WTC11 (cell line): ENCODE measurements at regions not wholly inside any gene's neighbourhood (a gene's known extent, or its start where the extent isn't known, plus 50 kb on each side); places are given as distances from the start of the nearest gene placed in this dataset.

Source experiments
- ATAC-seq: fragments of 200-7000 bp; cut with Tn5 transposase; 2 replicates; pipeline ENCODE4 v1.10.0; 2021; ENCODE audit warnings: mild to moderate bottlenecking, moderate library complexity
- CTCF ChIA-PET: fragments of 300-600 bp; sonication (Branson Sonifier 250); formaldehyde crosslinking; loops from one replicate; lab custom pipeline; 2021; ENCODE audit warnings: antibody characterized with exemption; lab: Charles Lee
- POLR2A ChIA-PET: fragments of 350-600 bp; sonication (Branson Sonifier 250); formaldehyde crosslinking; loops from one replicate; lab custom pipeline; 2021; ENCODE audit warnings: antibody characterized with exemption; lab: Charles Lee
- DNase-seq: peaks from one replicate; pipeline ENCODE4 v3.0.0; 2021; ENCODE audit warnings: low spot score
- H3K27ac Mint-ChIP-seq: 2 replicates; pipeline ENCODE4 v1.8.0; 2021; ENCODE audit warnings: mixed read lengths
- H3K27me3 Mint-ChIP-seq: 2 replicates; pipeline ENCODE4 v1.8.0; 2021; ENCODE audit warnings: low read depth, mild to moderate bottlenecking, moderate library complexity, mixed read lengths
- H3K36me3 Mint-ChIP-seq: 2 replicates; pipeline ENCODE4 v1.8.0; 2021; ENCODE audit warnings: mixed read lengths
- H3K4me1 Mint-ChIP-seq: 2 replicates; pipeline ENCODE4 v1.8.0; 2022; ENCODE audit warnings: mixed read lengths
- H3K4me3 Mint-ChIP-seq: 2 replicates; pipeline ENCODE4 v1.8.0; 2021; ENCODE audit warnings: mild to moderate bottlenecking, moderate library complexity, mixed read lengths
- H3K9me3 Mint-ChIP-seq: 2 replicates; pipeline ENCODE4 v1.8.0; 2021; ENCODE audit warnings: mixed read lengths
- CREB1 ChIP-seq: sonication (generic); formaldehyde crosslinking; IDR thresholded peaks from 2 replicates; pipeline ENCODE4 v1.8.0; 2023; ENCODE audit warnings: mild to moderate bottlenecking, missing genetic modification reagents
- ETV6 ChIP-seq: sonication (generic); formaldehyde crosslinking; IDR thresholded peaks from 2 replicates; pipeline ENCODE4 v1.8.1; 2022; ENCODE audit warnings: mild to moderate bottlenecking, missing genetic modification reagents
- FOXK1 ChIP-seq: sonication (generic); formaldehyde crosslinking; IDR thresholded peaks from 2 replicates; pipeline ENCODE4 v1.8.0; 2022; ENCODE audit warnings: mild to moderate bottlenecking, moderate library complexity, missing genetic modification reagents
- FOXP1 ChIP-seq: sonication (generic); formaldehyde crosslinking; IDR thresholded peaks from 2 replicates; pipeline ENCODE4 v1.8.0; 2022; ENCODE audit warnings: missing genetic modification reagents, mild to moderate bottlenecking, moderate library complexity, borderline replicate concordance
- GABPB1 ChIP-seq: sonication (generic); formaldehyde crosslinking; IDR thresholded peaks from 2 replicates; pipeline ENCODE4 v1.8.1; 2023; ENCODE audit warnings: mild to moderate bottlenecking, missing genetic modification reagents
- NR1H2 ChIP-seq: sonication (generic); formaldehyde crosslinking; IDR thresholded peaks from 2 replicates; pipeline ENCODE4 v1.9.0; 2021; ENCODE audit warnings: mild to moderate bottlenecking, moderate library complexity, missing genetic modification reagents
- SP1 ChIP-seq: sonication (generic); formaldehyde crosslinking; conservative IDR thresholded peaks from 2 replicates; pipeline ENCODE4 v1.8.1; 2022; ENCODE audit warnings: missing genetic modification reagents
- ZBTB21 ChIP-seq: sonication (generic); formaldehyde crosslinking; IDR thresholded peaks from 2 replicates; pipeline ENCODE4 v1.8.1; 2023; ENCODE audit warnings: mild to moderate bottlenecking, missing genetic modification reagents, borderline replicate concordance
- ZNF121 ChIP-seq: sonication (generic); formaldehyde crosslinking; IDR thresholded peaks from 2 replicates; pipeline ENCODE4 v1.8.0; 2023; ENCODE audit warnings: missing genetic modification reagents
- TF ChIP-seq, protein P1 (sequence below): fragments of 250-450 bp; sonication (Bioruptor Pico); IDR thresholded peaks from 2 replicates; pipeline ENCODE4 v1.9.0; 2021; ENCODE audit warnings: mild to moderate bottlenecking, borderline replicate concordance
- TF ChIP-seq, protein P2 (sequence below): sonication (generic); formaldehyde crosslinking; IDR thresholded peaks from 2 replicates; pipeline ENCODE4 v1.8.1; 2022; ENCODE audit warnings: low read depth, missing genetic modification reagents, borderline replicate concordance
- TF ChIP-seq, protein P3 (sequence below): sonication (generic); formaldehyde crosslinking; IDR thresholded peaks from 2 replicates; pipeline ENCODE4 v1.8.1; 2023; ENCODE audit warnings: mild to moderate bottlenecking, missing genetic modification reagents, moderate library complexity
- TF ChIP-seq, protein P4 (sequence below): sonication (generic); formaldehyde crosslinking; IDR thresholded peaks from 2 replicates; pipeline ENCODE4 v1.8.1; 2023; ENCODE audit warnings: mild to moderate bottlenecking, missing genetic modification reagents
- TF ChIP-seq, protein P5 (sequence below): sonication (generic); formaldehyde crosslinking; IDR thresholded peaks from 2 replicates; pipeline ENCODE4 v1.8.0; 2023; ENCODE audit warnings: mild to moderate bottlenecking, missing genetic modification reagents
- TF ChIP-seq, protein P6 (sequence below): sonication (generic); formaldehyde crosslinking; IDR thresholded peaks from 2 replicates; pipeline ENCODE4 v1.8.1; 2022; ENCODE audit warnings: mild to moderate bottlenecking, moderate library complexity, missing genetic modification reagents
- TF ChIP-seq, protein P7 (sequence below): sonication (generic); formaldehyde crosslinking; IDR thresholded peaks from 2 replicates; pipeline ENCODE4 v1.8.0; 2022; ENCODE audit warnings: missing genetic modification reagents

DNA sequence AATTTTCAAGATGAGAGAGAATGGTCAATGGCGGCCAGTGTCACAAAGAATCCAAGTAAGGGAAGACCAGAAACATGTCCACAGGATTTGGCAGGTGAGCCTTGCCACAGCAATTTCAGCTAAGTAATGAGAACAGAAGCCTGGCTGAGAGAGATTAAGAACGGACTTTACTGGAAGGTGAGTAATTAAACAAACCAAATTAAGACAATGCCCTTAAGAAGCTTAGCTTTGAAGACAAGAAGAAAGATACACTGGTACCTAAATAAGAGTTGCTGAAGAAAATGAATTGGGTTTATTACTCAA is 145.4 kb upstream of the PLEKHG7 start:
- TF ChIP-seq ZBTB21 (no peak), NR1H2 (CRISPR knock-in tag) (no peak), CREB1 (no peak), ETV6 (no peak), GABPB1 (CRISPR knock-in tag) (no peak), ZNF121 (CRISPR knock-in tag) (no peak)
- TF ChIP-seq, protein P1, sequence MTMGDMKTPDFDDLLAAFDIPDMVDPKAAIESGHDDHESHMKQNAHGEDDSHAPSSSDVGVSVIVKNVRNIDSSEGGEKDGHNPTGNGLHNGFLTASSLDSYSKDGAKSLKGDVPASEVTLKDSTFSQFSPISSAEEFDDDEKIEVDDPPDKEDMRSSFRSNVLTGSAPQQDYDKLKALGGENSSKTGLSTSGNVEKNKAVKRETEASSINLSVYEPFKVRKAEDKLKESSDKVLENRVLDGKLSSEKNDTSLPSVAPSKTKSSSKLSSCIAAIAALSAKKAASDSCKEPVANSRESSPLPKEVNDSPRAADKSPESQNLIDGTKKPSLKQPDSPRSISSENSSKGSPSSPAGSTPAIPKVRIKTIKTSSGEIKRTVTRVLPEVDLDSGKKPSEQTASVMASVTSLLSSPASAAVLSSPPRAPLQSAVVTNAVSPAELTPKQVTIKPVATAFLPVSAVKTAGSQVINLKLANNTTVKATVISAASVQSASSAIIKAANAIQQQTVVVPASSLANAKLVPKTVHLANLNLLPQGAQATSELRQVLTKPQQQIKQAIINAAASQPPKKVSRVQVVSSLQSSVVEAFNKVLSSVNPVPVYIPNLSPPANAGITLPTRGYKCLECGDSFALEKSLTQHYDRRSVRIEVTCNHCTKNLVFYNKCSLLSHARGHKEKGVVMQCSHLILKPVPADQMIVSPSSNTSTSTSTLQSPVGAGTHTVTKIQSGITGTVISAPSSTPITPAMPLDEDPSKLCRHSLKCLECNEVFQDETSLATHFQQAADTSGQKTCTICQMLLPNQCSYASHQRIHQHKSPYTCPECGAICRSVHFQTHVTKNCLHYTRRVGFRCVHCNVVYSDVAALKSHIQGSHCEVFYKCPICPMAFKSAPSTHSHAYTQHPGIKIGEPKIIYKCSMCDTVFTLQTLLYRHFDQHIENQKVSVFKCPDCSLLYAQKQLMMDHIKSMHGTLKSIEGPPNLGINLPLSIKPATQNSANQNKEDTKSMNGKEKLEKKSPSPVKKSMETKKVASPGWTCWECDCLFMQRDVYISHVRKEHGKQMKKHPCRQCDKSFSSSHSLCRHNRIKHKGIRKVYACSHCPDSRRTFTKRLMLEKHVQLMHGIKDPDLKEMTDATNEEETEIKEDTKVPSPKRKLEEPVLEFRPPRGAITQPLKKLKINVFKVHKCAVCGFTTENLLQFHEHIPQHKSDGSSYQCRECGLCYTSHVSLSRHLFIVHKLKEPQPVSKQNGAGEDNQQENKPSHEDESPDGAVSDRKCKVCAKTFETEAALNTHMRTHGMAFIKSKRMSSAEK (CRISPR knock-in tag), result no peak
- TF ChIP-seq, protein P2, sequence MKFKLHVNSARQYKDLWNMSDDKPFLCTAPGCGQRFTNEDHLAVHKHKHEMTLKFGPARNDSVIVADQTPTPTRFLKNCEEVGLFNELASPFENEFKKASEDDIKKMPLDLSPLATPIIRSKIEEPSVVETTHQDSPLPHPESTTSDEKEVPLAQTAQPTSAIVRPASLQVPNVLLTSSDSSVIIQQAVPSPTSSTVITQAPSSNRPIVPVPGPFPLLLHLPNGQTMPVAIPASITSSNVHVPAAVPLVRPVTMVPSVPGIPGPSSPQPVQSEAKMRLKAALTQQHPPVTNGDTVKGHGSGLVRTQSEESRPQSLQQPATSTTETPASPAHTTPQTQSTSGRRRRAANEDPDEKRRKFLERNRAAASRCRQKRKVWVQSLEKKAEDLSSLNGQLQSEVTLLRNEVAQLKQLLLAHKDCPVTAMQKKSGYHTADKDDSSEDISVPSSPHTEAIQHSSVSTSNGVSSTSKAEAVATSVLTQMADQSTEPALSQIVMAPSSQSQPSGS (CRISPR knock-in tag), result no peak
- TF ChIP-seq, protein P3, sequence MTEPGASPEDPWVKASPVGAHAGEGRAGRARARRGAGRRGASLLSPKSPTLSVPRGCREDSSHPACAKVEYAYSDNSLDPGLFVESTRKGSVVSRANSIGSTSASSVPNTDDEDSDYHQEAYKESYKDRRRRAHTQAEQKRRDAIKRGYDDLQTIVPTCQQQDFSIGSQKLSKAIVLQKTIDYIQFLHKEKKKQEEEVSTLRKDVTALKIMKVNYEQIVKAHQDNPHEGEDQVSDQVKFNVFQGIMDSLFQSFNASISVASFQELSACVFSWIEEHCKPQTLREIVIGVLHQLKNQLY (CRISPR knock-in tag), result no peak
- TF ChIP-seq, protein P4, sequence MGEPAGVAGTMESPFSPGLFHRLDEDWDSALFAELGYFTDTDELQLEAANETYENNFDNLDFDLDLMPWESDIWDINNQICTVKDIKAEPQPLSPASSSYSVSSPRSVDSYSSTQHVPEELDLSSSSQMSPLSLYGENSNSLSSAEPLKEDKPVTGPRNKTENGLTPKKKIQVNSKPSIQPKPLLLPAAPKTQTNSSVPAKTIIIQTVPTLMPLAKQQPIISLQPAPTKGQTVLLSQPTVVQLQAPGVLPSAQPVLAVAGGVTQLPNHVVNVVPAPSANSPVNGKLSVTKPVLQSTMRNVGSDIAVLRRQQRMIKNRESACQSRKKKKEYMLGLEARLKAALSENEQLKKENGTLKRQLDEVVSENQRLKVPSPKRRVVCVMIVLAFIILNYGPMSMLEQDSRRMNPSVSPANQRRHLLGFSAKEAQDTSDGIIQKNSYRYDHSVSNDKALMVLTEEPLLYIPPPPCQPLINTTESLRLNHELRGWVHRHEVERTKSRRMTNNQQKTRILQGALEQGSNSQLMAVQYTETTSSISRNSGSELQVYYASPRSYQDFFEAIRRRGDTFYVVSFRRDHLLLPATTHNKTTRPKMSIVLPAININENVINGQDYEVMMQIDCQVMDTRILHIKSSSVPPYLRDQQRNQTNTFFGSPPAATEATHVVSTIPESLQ, result no peak
- TF ChIP-seq, protein P5, sequence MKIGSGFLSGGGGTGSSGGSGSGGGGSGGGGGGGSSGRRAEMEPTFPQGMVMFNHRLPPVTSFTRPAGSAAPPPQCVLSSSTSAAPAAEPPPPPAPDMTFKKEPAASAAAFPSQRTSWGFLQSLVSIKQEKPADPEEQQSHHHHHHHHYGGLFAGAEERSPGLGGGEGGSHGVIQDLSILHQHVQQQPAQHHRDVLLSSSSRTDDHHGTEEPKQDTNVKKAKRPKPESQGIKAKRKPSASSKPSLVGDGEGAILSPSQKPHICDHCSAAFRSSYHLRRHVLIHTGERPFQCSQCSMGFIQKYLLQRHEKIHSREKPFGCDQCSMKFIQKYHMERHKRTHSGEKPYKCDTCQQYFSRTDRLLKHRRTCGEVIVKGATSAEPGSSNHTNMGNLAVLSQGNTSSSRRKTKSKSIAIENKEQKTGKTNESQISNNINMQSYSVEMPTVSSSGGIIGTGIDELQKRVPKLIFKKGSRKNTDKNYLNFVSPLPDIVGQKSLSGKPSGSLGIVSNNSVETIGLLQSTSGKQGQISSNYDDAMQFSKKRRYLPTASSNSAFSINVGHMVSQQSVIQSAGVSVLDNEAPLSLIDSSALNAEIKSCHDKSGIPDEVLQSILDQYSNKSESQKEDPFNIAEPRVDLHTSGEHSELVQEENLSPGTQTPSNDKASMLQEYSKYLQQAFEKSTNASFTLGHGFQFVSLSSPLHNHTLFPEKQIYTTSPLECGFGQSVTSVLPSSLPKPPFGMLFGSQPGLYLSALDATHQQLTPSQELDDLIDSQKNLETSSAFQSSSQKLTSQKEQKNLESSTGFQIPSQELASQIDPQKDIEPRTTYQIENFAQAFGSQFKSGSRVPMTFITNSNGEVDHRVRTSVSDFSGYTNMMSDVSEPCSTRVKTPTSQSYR (CRISPR knock-in tag), result no peak
- ATAC-seq, result no peak

DNA sequence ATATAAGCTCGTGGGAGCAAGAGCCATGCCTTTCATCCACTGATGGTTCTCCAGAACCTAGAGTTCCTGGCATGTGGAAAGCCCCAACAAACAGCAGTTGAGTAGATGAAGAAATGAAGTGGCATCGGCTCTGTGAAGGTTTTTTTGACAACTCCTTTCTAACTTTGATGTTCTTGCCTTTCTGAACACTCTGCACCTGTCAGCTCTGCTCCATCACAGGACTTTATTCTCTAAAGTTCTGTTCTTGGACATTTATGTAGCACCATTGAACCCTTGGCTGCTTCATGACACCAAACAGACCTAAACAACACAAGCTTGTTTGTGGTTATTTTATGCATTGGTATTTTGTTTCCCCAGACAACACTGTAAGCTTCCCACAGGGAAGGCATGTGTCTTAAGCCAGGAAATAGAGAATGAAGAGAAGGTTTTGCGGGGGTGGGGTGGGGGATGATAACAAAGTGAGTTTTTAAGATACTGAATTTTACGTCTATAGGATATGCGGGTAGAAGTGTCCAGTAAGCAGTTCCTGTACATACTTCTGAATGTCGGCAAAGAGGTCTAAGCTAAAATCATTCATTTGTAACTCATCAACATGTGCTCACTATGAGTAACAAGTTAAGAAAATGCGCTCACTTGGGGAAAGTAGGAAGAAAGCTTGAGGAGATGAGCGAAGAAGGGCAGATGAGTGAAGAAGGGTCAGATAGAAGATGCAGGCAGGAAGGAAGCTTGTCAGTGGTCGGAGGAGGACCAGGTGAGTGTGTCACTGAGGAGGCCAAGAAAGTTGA is 146.0 kb upstream of the PLEKHG7 start:
- DNase-seq, result no peak
- POLR2A ChIA-PET, result no interaction called here
- no peak for ATAC-seq
- H3K4me3 Mint-ChIP-seq, result no peak overlapping the region
- CTCF ChIA-PET, result no interaction called here
- peaks cover 18% of the 10 kb centered on the region for H3K9me3 Mint-ChIP-seq
- no peak overlapping the region for H3K27ac Mint-ChIP-seq
- no peaks in the 10 kb centered on the region for H3K36me3 Mint-ChIP-seq
- no peaks in the 10 kb centered on the region for H3K27me3 Mint-ChIP-seq
- peaks cover 12% of the 10 kb centered on the region; the same call in 1 of the 2 replicates for H3K4me1 Mint-ChIP-seq
- TF ChIP-seq, protein P6, sequence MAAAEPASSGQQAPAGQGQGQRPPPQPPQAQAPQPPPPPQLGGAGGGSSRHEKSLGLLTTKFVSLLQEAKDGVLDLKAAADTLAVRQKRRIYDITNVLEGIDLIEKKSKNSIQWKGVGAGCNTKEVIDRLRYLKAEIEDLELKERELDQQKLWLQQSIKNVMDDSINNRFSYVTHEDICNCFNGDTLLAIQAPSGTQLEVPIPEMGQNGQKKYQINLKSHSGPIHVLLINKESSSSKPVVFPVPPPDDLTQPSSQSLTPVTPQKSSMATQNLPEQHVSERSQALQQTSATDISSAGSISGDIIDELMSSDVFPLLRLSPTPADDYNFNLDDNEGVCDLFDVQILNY, result no peak
- TF ChIP-seq SP1, result no peak
- no peak for TF ChIP-seq FOXK1 (CRISPR knock-in tag)
- TF ChIP-seq, protein P7, sequence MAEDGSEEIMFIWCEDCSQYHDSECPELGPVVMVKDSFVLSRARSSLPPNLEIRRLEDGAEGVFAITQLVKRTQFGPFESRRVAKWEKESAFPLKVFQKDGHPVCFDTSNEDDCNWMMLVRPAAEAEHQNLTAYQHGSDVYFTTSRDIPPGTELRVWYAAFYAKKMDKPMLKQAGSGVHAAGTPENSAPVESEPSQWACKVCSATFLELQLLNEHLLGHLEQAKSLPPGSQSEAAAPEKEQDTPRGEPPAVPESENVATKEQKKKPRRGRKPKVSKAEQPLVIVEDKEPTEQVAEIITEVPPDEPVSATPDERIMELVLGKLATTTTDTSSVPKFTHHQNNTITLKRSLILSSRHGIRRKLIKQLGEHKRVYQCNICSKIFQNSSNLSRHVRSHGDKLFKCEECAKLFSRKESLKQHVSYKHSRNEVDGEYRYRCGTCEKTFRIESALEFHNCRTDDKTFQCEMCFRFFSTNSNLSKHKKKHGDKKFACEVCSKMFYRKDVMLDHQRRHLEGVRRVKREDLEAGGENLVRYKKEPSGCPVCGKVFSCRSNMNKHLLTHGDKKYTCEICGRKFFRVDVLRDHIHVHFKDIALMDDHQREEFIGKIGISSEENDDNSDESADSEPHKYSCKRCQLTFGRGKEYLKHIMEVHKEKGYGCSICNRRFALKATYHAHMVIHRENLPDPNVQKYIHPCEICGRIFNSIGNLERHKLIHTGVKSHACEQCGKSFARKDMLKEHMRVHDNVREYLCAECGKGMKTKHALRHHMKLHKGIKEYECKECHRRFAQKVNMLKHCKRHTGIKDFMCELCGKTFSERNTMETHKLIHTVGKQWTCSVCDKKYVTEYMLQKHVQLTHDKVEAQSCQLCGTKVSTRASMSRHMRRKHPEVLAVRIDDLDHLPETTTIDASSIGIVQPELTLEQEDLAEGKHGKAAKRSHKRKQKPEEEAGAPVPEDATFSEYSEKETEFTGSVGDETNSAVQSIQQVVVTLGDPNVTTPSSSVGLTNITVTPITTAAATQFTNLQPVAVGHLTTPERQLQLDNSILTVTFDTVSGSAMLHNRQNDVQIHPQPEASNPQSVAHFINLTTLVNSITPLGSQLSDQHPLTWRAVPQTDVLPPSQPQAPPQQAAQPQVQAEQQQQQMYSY, result no peak
- TF ChIP-seq ZNF121 (CRISPR knock-in tag), result no peak
- TF ChIP-seq, protein P2 (CRISPR knock-in tag), result no peak
- TF ChIP-seq FOXP1, result no peak

More for the DNA sequence above, 145.4 kb upstream of the PLEKHG7 start:
- Mint-ChIP-seq H3K4me3 (no peak overlapping the region), H3K4me1 (peaks cover 12% of the 10 kb centered on the region; the same call in 1 of the 2 replicates), H3K27me3 (no peaks in the 10 kb centered on the region), H3K27ac (no peak overlapping the region), H3K9me3 (peaks cover 22% of the 10 kb centered on the region), H3K36me3 (no peaks in the 10 kb centered on the region)
- CTCF ChIA-PET, result no interaction called here
- DNase-seq, result no peak
- POLR2A ChIA-PET, result no interaction called here
